ENCODE measurements at regions not wholly inside any gene's neighbourhood (a gene's known extent, or its start where the extent isn't known, plus 50 kb on each side); places are given as distances from the start of the nearest gene placed in this dataset.
"Not testable (repeated sequence)": the region's sequence is repeated elsewhere in the genome, so short reads cannot be mapped to it uniquely, and the experiment has no call there.

- DNase-seq: no peak
- no peak overlapping the region for H3K4me3 ChIP-seq (ENCODE audit: control insufficient read depth in 1 of 7, extremely low read depth in 1 of 7, insufficient read depth in 4 of 7, low read depth in 2 of 7, low read length in 6 of 7)
- H3K27me3 ChIP-seq (replicated peaks in 2 of 5; ENCODE audit: control insufficient read depth in 4 of 5, insufficient read depth in 5 of 5, low read length in 4 of 5): peaks cover 0 to 2% (median 0%) of the 10 kb centered on the region in 5 experiments
- no peaks in the 10 kb centered on the region for H3K4me1 ChIP-seq (ENCODE audit: control extremely low read depth in 1 of 4, control insufficient read depth in 4 of 4, insufficient read depth in 4 of 4, low read length in 3 of 4)
- CTCF ChIA-PET: no interaction called here
- POLR2A ChIA-PET: no interaction called here
- peaks cover 0 to 2% (median 0%) of the 10 kb centered on the region in 5 experiments for H3K9me3 ChIP-seq (ENCODE audit: control extremely low read depth in 1 of 5, control insufficient read depth in 4 of 5, insufficient read depth in 2 of 5, low read depth in 1 of 5, low read length in 4 of 5)
- WGBS (ENCODE audit: insufficient coverage): 100% methylated on average over 3 of the region's 4 CpGs
- H3K27ac ChIP-seq (ENCODE audit: insufficient read depth in 1 of 2, low read depth in 1 of 2, low read length in 2 of 2, poor library complexity in 1 of 2, severe bottlenecking in 2 of 2): no peak overlapping the region
- H3K36me3 ChIP-seq (ENCODE audit: control insufficient read depth in 4 of 4, insufficient read depth in 4 of 4, low read length in 3 of 4): no peaks in the 10 kb centered on the region
These were observed 90.8 kb upstream of the EEPD1 start for GRCh38 chr7:36062154-36062815.

DNA sequence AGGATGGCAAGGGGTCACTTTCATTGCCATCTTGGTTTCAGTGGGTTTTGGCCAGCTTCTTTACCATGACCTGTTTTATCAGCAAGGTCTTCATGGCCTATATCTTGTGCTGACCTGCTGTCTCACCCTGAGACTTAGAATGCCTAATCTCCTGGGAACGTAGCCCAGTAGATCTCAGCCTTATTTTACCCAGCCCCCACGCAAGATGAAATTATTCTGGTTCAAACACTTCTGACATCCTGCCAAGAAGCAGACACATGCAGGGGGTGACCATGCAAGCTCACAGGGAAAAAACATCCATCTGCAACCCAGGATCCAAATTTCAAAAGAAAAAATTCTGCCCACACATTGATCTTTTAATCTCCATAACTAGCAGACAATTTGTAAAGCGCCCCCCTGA is 88.4 kb upstream of the EEPD1 start:
- Histone ChIP-seq H3K4me3 (ENCODE audit: control insufficient read depth in 1 of 7, extremely low read depth in 1 of 7, insufficient read depth in 4 of 7, low read depth in 2 of 7, low read length in 6 of 7) (no peak overlapping the region), H3K27me3 (replicated peaks in 2 of 5; ENCODE audit: control insufficient read depth in 4 of 5, insufficient read depth in 5 of 5, low read length in 4 of 5) (peaks cover 0 to 2% (median 0%) of the 10 kb centered on the region in 5 experiments), H3K4me1 (ENCODE audit: control extremely low read depth in 1 of 4, control insufficient read depth in 4 of 4, insufficient read depth in 4 of 4, low read length in 3 of 4) (no peaks in the 10 kb centered on the region), H3K27ac (ENCODE audit: insufficient read depth in 1 of 2, low read depth in 1 of 2, low read length in 2 of 2, poor library complexity in 1 of 2, severe bottlenecking in 2 of 2) (no peak overlapping the region), H3K9me3 (ENCODE audit: control extremely low read depth in 1 of 5, control insufficient read depth in 4 of 5, insufficient read depth in 2 of 5, low read depth in 1 of 5, low read length in 4 of 5) (peaks cover 0 to 2% (median 0%) of the 10 kb centered on the region in 5 experiments), H3K36me3 (ENCODE audit: control insufficient read depth in 4 of 4, insufficient read depth in 4 of 4, low read length in 3 of 4) (no peaks in the 10 kb centered on the region)
- ChIA-PET CTCF (interaction anchor here (0.9 kb wide), 1 partner anchor 27 kb away, joined by 3 read pairs; no protein-coding TSS in a partner anchor), POLR2A (no interaction called here)
- DNase-seq: no peak
- WGBS (ENCODE audit: insufficient coverage): 100% methylated on average over 2 of the region's 3 CpGs

GRCh38 chr7:36065563-36066342 is 87.3 kb upstream of the EEPD1 start:
- H3K9me3 ChIP-seq (ENCODE audit: control extremely low read depth in 1 of 5, control insufficient read depth in 4 of 5, insufficient read depth in 2 of 5, low read depth in 1 of 5, low read length in 4 of 5); H3K4me1 ChIP-seq (ENCODE audit: control extremely low read depth in 1 of 4, control insufficient read depth in 4 of 4, insufficient read depth in 4 of 4, low read length in 3 of 4); POLR2A ChIA-PET; DNase-seq; H3K36me3 ChIP-seq (ENCODE audit: control insufficient read depth in 4 of 4, insufficient read depth in 4 of 4, low read length in 3 of 4); H3K27ac ChIP-seq (ENCODE audit: insufficient read depth in 1 of 2, low read depth in 1 of 2, low read length in 2 of 2, poor library complexity in 1 of 2, severe bottlenecking in 2 of 2); H3K27me3 ChIP-seq (replicated peaks in 2 of 5; ENCODE audit: control insufficient read depth in 4 of 5, insufficient read depth in 5 of 5, low read length in 4 of 5); H3K4me3 ChIP-seq (ENCODE audit: control insufficient read depth in 1 of 7, extremely low read depth in 1 of 7, insufficient read depth in 4 of 7, low read depth in 2 of 7, low read length in 6 of 7): not testable (repeated sequence)
- 93% methylated on average over 5 of the region's 10 CpGs for WGBS (ENCODE audit: insufficient coverage)
- CTCF ChIA-PET: interaction anchor here (0.9 kb wide), 1 partner anchor 28 kb away, joined by 3 read pairs; no protein-coding TSS in a partner anchor

DNA sequence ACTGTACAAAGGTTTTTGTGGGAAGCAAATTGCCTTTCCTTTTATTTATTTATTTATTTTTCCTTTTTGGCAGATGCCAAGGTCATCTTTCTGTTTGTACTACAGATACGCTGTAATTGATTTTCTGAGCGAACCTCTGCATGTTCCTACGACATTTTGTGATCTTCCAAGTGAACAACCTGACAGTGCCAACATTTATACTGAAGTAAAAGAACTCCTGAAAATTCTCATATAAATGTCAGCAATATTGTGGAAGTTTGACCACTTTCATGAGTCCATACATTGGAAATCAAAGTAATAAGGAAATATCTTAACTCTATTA is 86.8 kb upstream of the EEPD1 start:
- Histone ChIP-seq H3K27ac (ENCODE audit: insufficient read depth in 1 of 2, low read depth in 1 of 2, low read length in 2 of 2, poor library complexity in 1 of 2, severe bottlenecking in 2 of 2) (no peak overlapping the region), H3K4me1 (ENCODE audit: control extremely low read depth in 1 of 4, control insufficient read depth in 4 of 4, insufficient read depth in 4 of 4, low read length in 3 of 4) (no peaks in the 10 kb centered on the region), H3K9me3 (ENCODE audit: control extremely low read depth in 1 of 5, control insufficient read depth in 4 of 5, insufficient read depth in 2 of 5, low read depth in 1 of 5, low read length in 4 of 5) (peaks cover 0 to 2% (median 0%) of the 10 kb centered on the region in 5 experiments), H3K4me3 (ENCODE audit: control insufficient read depth in 1 of 7, extremely low read depth in 1 of 7, insufficient read depth in 4 of 7, low read depth in 2 of 7, low read length in 6 of 7) (no peak overlapping the region), H3K27me3 (replicated peaks in 2 of 5; ENCODE audit: control insufficient read depth in 4 of 5, insufficient read depth in 5 of 5, low read length in 4 of 5) (peaks cover 0 to 2% (median 0%) of the 10 kb centered on the region in 5 experiments), H3K36me3 (ENCODE audit: control insufficient read depth in 4 of 4, insufficient read depth in 4 of 4, low read length in 3 of 4) (no peaks in the 10 kb centered on the region)
- CTCF ChIA-PET: no interaction called here
- POLR2A ChIA-PET: no interaction called here
- WGBS (ENCODE audit: insufficient coverage): 100% methylated on average over 3 of the region's 3 CpGs
- DNase-seq: no peak

GRCh38 chr7:36070230-36070629 is 82.8 kb upstream of the EEPD1 start:
- Histone ChIP-seq H3K27ac (ENCODE audit: insufficient read depth in 1 of 2, low read depth in 1 of 2, low read length in 2 of 2, poor library complexity in 1 of 2, severe bottlenecking in 2 of 2) (no peak overlapping the region), H3K4me3 (ENCODE audit: control insufficient read depth in 1 of 7, extremely low read depth in 1 of 7, insufficient read depth in 4 of 7, low read depth in 2 of 7, low read length in 6 of 7) (no peak overlapping the region), H3K4me1 (ENCODE audit: control extremely low read depth in 1 of 4, control insufficient read depth in 4 of 4, insufficient read depth in 4 of 4, low read length in 3 of 4) (no peaks in the 10 kb centered on the region), H3K9me3 (ENCODE audit: control extremely low read depth in 1 of 5, control insufficient read depth in 4 of 5, insufficient read depth in 2 of 5, low read depth in 1 of 5, low read length in 4 of 5) (peaks cover 0 to 2% (median 0%) of the 10 kb centered on the region in 5 experiments), H3K36me3 (ENCODE audit: control insufficient read depth in 4 of 4, insufficient read depth in 4 of 4, low read length in 3 of 4) (no peaks in the 10 kb centered on the region), H3K27me3 (replicated peaks in 2 of 5; ENCODE audit: control insufficient read depth in 4 of 5, insufficient read depth in 5 of 5, low read length in 4 of 5) (peaks cover 0 to 2% (median 0%) of the 10 kb centered on the region in 5 experiments)
- ChIA-PET POLR2A (no interaction called here), CTCF (no interaction called here)
- WGBS (ENCODE audit: insufficient coverage): 100% methylated on average over 8 of the region's 8 CpGs
- DNase-seq: no peak

GRCh38 chr7:36071605-36072004 is 81.4 kb upstream of the EEPD1 start:
- ChIA-PET POLR2A (no interaction called here), CTCF (no interaction called here)
- Histone ChIP-seq H3K36me3 (ENCODE audit: control insufficient read depth in 4 of 4, insufficient read depth in 4 of 4, low read length in 3 of 4) (no peaks in the 10 kb centered on the region), H3K27me3 (replicated peaks in 2 of 5; ENCODE audit: control insufficient read depth in 4 of 5, insufficient read depth in 5 of 5, low read length in 4 of 5) (peaks cover 0 to 2% (median 0%) of the 10 kb centered on the region in 5 experiments), H3K4me1 (ENCODE audit: control extremely low read depth in 1 of 4, control insufficient read depth in 4 of 4, insufficient read depth in 4 of 4, low read length in 3 of 4) (no peaks in the 10 kb centered on the region), H3K27ac (ENCODE audit: insufficient read depth in 1 of 2, low read depth in 1 of 2, low read length in 2 of 2, poor library complexity in 1 of 2, severe bottlenecking in 2 of 2) (no peak overlapping the region), H3K9me3 (ENCODE audit: control extremely low read depth in 1 of 5, control insufficient read depth in 4 of 5, insufficient read depth in 2 of 5, low read depth in 1 of 5, low read length in 4 of 5) (no peaks in the 10 kb centered on the region), H3K4me3 (ENCODE audit: control insufficient read depth in 1 of 7, extremely low read depth in 1 of 7, insufficient read depth in 4 of 7, low read depth in 2 of 7, low read length in 6 of 7) (no peak overlapping the region)
- 100% methylated on average over 1 of the region's 1 CpG for WGBS (ENCODE audit: insufficient coverage)
- DNase-seq: no peak

GRCh38 chr7:36072620-36073019 is 80.4 kb upstream of the EEPD1 start:
- H3K4me3 ChIP-seq (ENCODE audit: control insufficient read depth in 1 of 7, extremely low read depth in 1 of 7, insufficient read depth in 4 of 7, low read depth in 2 of 7, low read length in 6 of 7): no peak overlapping the region
- H3K4me1 ChIP-seq (ENCODE audit: control extremely low read depth in 1 of 4, control insufficient read depth in 4 of 4, insufficient read depth in 4 of 4, low read length in 3 of 4): no peaks in the 10 kb centered on the region
- H3K27ac ChIP-seq (ENCODE audit: insufficient read depth in 1 of 2, low read depth in 1 of 2, low read length in 2 of 2, poor library complexity in 1 of 2, severe bottlenecking in 2 of 2): no peak overlapping the region
- CTCF ChIA-PET: no interaction called here
- 100% methylated on average over 4 of the region's 4 CpGs for WGBS (ENCODE audit: insufficient coverage)
- DNase-seq: no peak
- H3K36me3 ChIP-seq (ENCODE audit: control insufficient read depth in 4 of 4, insufficient read depth in 4 of 4, low read length in 3 of 4): no peaks in the 10 kb centered on the region
- POLR2A ChIA-PET: no interaction called here
- H3K27me3 ChIP-seq (replicated peaks in 2 of 5; ENCODE audit: control insufficient read depth in 4 of 5, insufficient read depth in 5 of 5, low read length in 4 of 5): peaks cover 0 to 2% (median 0%) of the 10 kb centered on the region in 5 experiments
- H3K9me3 ChIP-seq (ENCODE audit: control extremely low read depth in 1 of 5, control insufficient read depth in 4 of 5, insufficient read depth in 2 of 5, low read depth in 1 of 5, low read length in 4 of 5): no peaks in the 10 kb centered on the region
